SK-N-MC (cell line): ENCODE measurements at regions not wholly inside any gene's neighbourhood (a gene's known extent, or its start where the extent isn't known, plus 50 kb on each side); places are given as distances from the start of the nearest gene placed in this dataset.

ENCODE experiments used
- EZH2 ChIP-seq: fragments of 200-600 bp; sonication (generic); IDR thresholded peaks from one replicate; pipeline ENCODE4 v1.6.1; 2017; ENCODE audit warnings: antibody characterized with exemption
- FOXP2 ChIP-seq: optimal IDR thresholded peaks from 2 replicates; pipeline ENCODE3; 2011; ENCODE audit warnings: mild to moderate bottlenecking, moderate library complexity; ENCODE audit not compliant: insufficient read depth; ENCODE audit errors: extremely low read length, control extremely low read depth
- POLR2AphosphoS5 ChIP-seq: IDR thresholded peaks from 2 replicates; pipeline ENCODE4 v1.6.1; 2012; ENCODE audit warnings: mild to moderate bottlenecking, low read depth, low read length, borderline replicate concordance

GRCh38 chr4:126756050-126756829 is 876.5 kb upstream of the INTU start:
- TF ChIP-seq POLR2AphosphoS5 (no peak), EZH2 (no peak), FOXP2 (no peak)
